GM12878 (cell line): ENCODE measurements at regions not wholly inside any gene's neighbourhood (a gene's known extent, or its start where the extent isn't known, plus 50 kb on each side); places are given as distances from the start of the nearest gene placed in this dataset.
"Not testable (repeated sequence)": the region's sequence is repeated elsewhere in the genome, so short reads cannot be mapped to it uniquely, and the experiment has no call there.

ENCODE experiments used
- ATAC-seq: fragments of 200-7000 bp; cut with Tn5 transposase; 3 replicates; pipeline ENCODE4 v1.9.1; 2020; ENCODE audit warnings: mild to moderate bottlenecking, moderate library complexity
- BruUV-seq: library from RNA; stranded (reverse); fragments of 400-500 nt; replicated peaks from 2 replicates; lab custom pipeline; 2021; lab: Mats Ljungman, UMichigan
- CTCF ChIA-PET: fragments of 300-600 bp; sonication (Branson Sonifier 250); formaldehyde crosslinking; extraction: SDS; loops from one replicate; lab custom pipeline; 2021; ENCODE audit warnings: inconsistent platforms; lab: Yijun Ruan, JAX
- POLR2A ChIA-PET: fragments of 350-600 bp; formaldehyde crosslinking; extraction: SDS; loops from one replicate; lab custom pipeline; 2021; ENCODE audit warnings: inconsistent platforms; lab: Charles Lee
- RAD21 ChIA-PET: fragments of 300-600 bp; sonication (Branson Sonifier 250); formaldehyde crosslinking; loops from one replicate; lab custom pipeline; 2023; ENCODE audit warnings: antibody characterized with exemption; ENCODE audit not compliant: unreplicated experiment; lab: Charles Lee
- SMC1A ChIA-PET: fragments of 300-600 bp; sonication (Branson Sonifier 250); formaldehyde crosslinking; loops from one replicate; lab custom pipeline; 2023; ENCODE audit not compliant: unreplicated experiment, uncharacterized antibody; lab: Charles Lee
- DNase-seq: peaks from one replicate; pipeline ENCODE4 v3.0.0-alpha.2; 2011; ENCODE audit warnings: low read depth, low spot score
- FAIRE-seq: peaks from 3 replicates; lab custom pipeline; 2011; peaks lifted over from hg19 to GRCh38; lab: Jason Lieb, UNC
- H2AFZ ChIP-seq: 2 replicates; pipeline ENCODE4 v1.6.0; 2011; ENCODE audit warnings: low read depth, low read length, control low read depth; ENCODE audit not compliant: control insufficient read depth
- H3K27ac ChIP-seq: 2 replicates; pipeline ENCODE4 v1.5.1; 2011; ENCODE audit warnings: control low read depth; ENCODE audit not compliant: control insufficient read depth, insufficient read depth
- H3K27me3 ChIP-seq, 2 experiments: replicated peaks in 1 of 2; 2 replicates each; pipeline versions ENCODE4 v1.6.0 to v1.6.1; 2011; ENCODE audit warnings: low read length in 1 of 2; ENCODE audit not compliant: control insufficient read depth in 2 of 2, insufficient read depth in 2 of 2
- H3K36me3 ChIP-seq, 2 experiments: 2 replicates each; pipeline ENCODE4 v1.5.1; 2011; ENCODE audit warnings: low read length in 1 of 2; ENCODE audit not compliant: control insufficient read depth in 2 of 2, insufficient read depth in 2 of 2
- H3K4me1 ChIP-seq: 2 replicates; pipeline ENCODE4 v1.6.1; 2011; ENCODE audit warnings: mild to moderate bottlenecking, low read length, moderate library complexity, mixed read lengths; ENCODE audit not compliant: control insufficient read depth, insufficient read depth
- H3K4me2 ChIP-seq: 2 replicates; pipeline ENCODE4 v1.6.0; 2011; ENCODE audit warnings: control low read depth; ENCODE audit not compliant: control insufficient read depth, insufficient read depth
- H3K4me3 ChIP-seq: fragments of 200-600 bp; sonication (generic); 2 replicates; pipeline ENCODE4 v1.5.1; 2016
- H3K79me2 ChIP-seq: 2 replicates; pipeline ENCODE4 v1.6.0; 2011; ENCODE audit warnings: low read length; ENCODE audit not compliant: control insufficient read depth, insufficient read depth
- H3K9ac ChIP-seq: 2 replicates; pipeline ENCODE4 v1.8.0; 2011; ENCODE audit warnings: low read length, control low read depth, mixed read lengths; ENCODE audit not compliant: control insufficient read depth, insufficient read depth
- H3K9me3 ChIP-seq: replicated peaks from 3 replicates; pipeline ENCODE4 v1.5.1; 2011; ENCODE audit warnings: mild to moderate bottlenecking, low read length; ENCODE audit not compliant: control insufficient read depth, insufficient read depth
- H4K20me1 ChIP-seq: 2 replicates; pipeline ENCODE4 v1.6.0; 2011; ENCODE audit not compliant: control insufficient read depth, insufficient read depth
- BACH1 ChIP-seq: fragments of 450-650 bp; IDR thresholded peaks from 2 replicates; pipeline ENCODE4 v1.6.1; 2017; ENCODE audit warnings: mild to moderate bottlenecking, borderline replicate concordance
- MEF2B ChIP-seq: fragments of 450-650 bp; IDR thresholded peaks from 2 replicates; pipeline ENCODE4 v1.6.1; 2018; ENCODE audit warnings: mild to moderate bottlenecking, moderate library complexity; ENCODE audit not compliant: partially characterized antibody, poor library complexity, severe bottlenecking
- RB1 ChIP-seq: fragments of 450-650 bp; formaldehyde crosslinking; IDR thresholded peaks from 2 replicates; pipeline ENCODE4 v1.6.1; 2017; ENCODE audit warnings: mild to moderate bottlenecking, borderline replicate concordance
- SUZ12 ChIP-seq: fragments of 200-600 bp; sonication (generic); IDR thresholded peaks from one replicate; pipeline ENCODE4 v1.6.1; 2018; ENCODE audit warnings: antibody characterized with exemption, mild to moderate bottlenecking; ENCODE audit not compliant: unreplicated experiment
- TCF3 ChIP-seq: IDR thresholded peaks from 2 replicates; pipeline ENCODE4 v1.6.1; 2012; ENCODE audit warnings: low read depth, mild to moderate bottlenecking, low read length, borderline replicate concordance; ENCODE audit not compliant: insufficient read depth
- ZBED1 ChIP-seq: IDR thresholded peaks from 2 replicates; pipeline ENCODE4 v1.6.1; 2016; ENCODE audit warnings: borderline replicate concordance
- WGBS: methylation state at CpG from one replicate; pipeline ENCODE4 v1.1.6; 2016; ENCODE audit warnings: low lambda C conversion rate; ENCODE audit not compliant: insufficient replicate concordance, insufficient coverage; ENCODE audit errors: missing lambda C conversion rate; 5-methylcytosine and 5-hydroxymethylcytosine counted together
- in situ Hi-C: fragments of 300-500 bp; cut with MboI; formaldehyde crosslinking; loops from 9 replicates; pipeline ENCODE4 v1.14.3; 2018; ENCODE audit warnings: mixed read lengths
- intact Hi-C: fragments of 100-400 bp; cut with micrococcal nuclease; formaldehyde crosslinking; loops from one replicate; pipeline ENCODE4 v1.14.2; 2022; ENCODE audit not compliant: unreplicated experiment

GRCh38 chr6:23797041-23797440 lies 329.0 kb upstream of the NRSN1 start (continued):
- TF ChIP-seq TCF3 (no peak), BACH1 (no peak), RB1 (no peak), SUZ12 (no peak), ZBED1 (no peak), MEF2B (no peak)

GRCh38 chr6:23804289-23804688 lies 321.7 kb upstream of the NRSN1 start:
- BruUV-seq, H3K4me2 ChIP-seq, H3K4me1 ChIP-seq, H3K36me3 ChIP-seq, DNase-seq, H2AFZ ChIP-seq, in situ Hi-C loops, FAIRE-seq, intact Hi-C loops, H3K4me3 ChIP-seq, H3K9me3 ChIP-seq, ATAC-seq, H4K20me1 ChIP-seq, RAD21 ChIA-PET, H3K27ac ChIP-seq, H3K27me3 ChIP-seq, H3K79me2 ChIP-seq, SMC1A ChIA-PET, CTCF ChIA-PET, POLR2A ChIA-PET, H3K9ac ChIP-seq: not testable (repeated sequence)
- WGBS, result 35% methylated on average over 13 of the region's 15 CpGs

- H3K4me2 ChIP-seq, intact Hi-C loops, CTCF ChIA-PET, H3K4me1 ChIP-seq, DNase-seq, BruUV-seq, RAD21 ChIA-PET, POLR2A ChIA-PET, FAIRE-seq, SMC1A ChIA-PET, H4K20me1 ChIP-seq, H3K9ac ChIP-seq, in situ Hi-C loops, H3K27me3 ChIP-seq, H3K36me3 ChIP-seq, H2AFZ ChIP-seq, H3K27ac ChIP-seq, H3K9me3 ChIP-seq, H3K4me3 ChIP-seq, ATAC-seq, H3K79me2 ChIP-seq: not testable (repeated sequence)
- WGBS, result 33% methylated on average over 5 of the region's 5 CpGs
Measured at GRCh38 chr6:23821141-23821540, 304.9 kb upstream of the NRSN1 start.
